GM12864 (cell line): ENCODE measurements at regions not wholly inside any gene's neighbourhood (a gene's known extent, or its start where the extent isn't known, plus 50 kb on each side); places are given as distances from the start of the nearest gene placed in this dataset.
A peak's percentile ranks its signal among the peaks of the same experiment; 100 is the strongest.

Experiments
- DNase-seq: peaks from one replicate; pipeline ENCODE4 v3.0.0-alpha.2; 2011; ENCODE audit warnings: low read depth
- H3K4me3 ChIP-seq: 2 replicates; pipeline ENCODE4 v1.5.1; 2011; ENCODE audit warnings: mild to moderate bottlenecking, low read depth, low read length, control low read depth
- CTCF ChIP-seq: IDR thresholded peaks from 2 replicates; pipeline ENCODE4 v1.5.1; 2011; ENCODE audit warnings: low read depth, mild to moderate bottlenecking, moderate library complexity, low read length, control low read depth, inconsistent platforms; ENCODE audit errors: missing control alignments

GRCh38 chr10:129345763-129346162 lies 121.3 kb upstream of the MGMT start:
- H3K4me3 ChIP-seq = no peak overlapping the region
- no peak for DNase-seq

GRCh38 chr10:129350690-129351089 lies 116.4 kb upstream of the MGMT start:
- no peak for TF ChIP-seq CTCF
- no peak overlapping the region for H3K4me3 ChIP-seq
- no peak for DNase-seq

More at GRCh38 chr10:129345763-129346162, 121.3 kb upstream of the MGMT start:
- no peak for TF ChIP-seq CTCF

- no peak for TF ChIP-seq CTCF
- no peak overlapping the region for H3K4me3 ChIP-seq
- DNase-seq = no peak
Observed at GRCh38 chr10:129353101-129353500, 113.9 kb upstream of the MGMT start.

- DNase-seq = no peak
- no peak for TF ChIP-seq CTCF
- no peak overlapping the region for H3K4me3 ChIP-seq
Observed at GRCh38 chr10:129360046-129360445, 107.0 kb upstream of the MGMT start.

- DNase-seq = no peak
- no peak overlapping the region for H3K4me3 ChIP-seq
- no peak for TF ChIP-seq CTCF
Observed at GRCh38 chr10:129361676-129362376, 105.2 kb upstream of the MGMT start.

- H3K4me3 ChIP-seq = no peak overlapping the region
- no peak for DNase-seq
- no peak for TF ChIP-seq CTCF
Observed at GRCh38 chr10:129364949-129365348, 102.1 kb upstream of the MGMT start.

- DNase-seq = peak; percentile 0
- no peak overlapping the region for H3K4me3 ChIP-seq
- no peak for TF ChIP-seq CTCF
Observed at GRCh38 chr10:129365767-129366402, 101.2 kb upstream of the MGMT start.
